GM21515 (cell line): ENCODE measurements at regions not wholly inside any gene's neighbourhood (a gene's known extent, or its start where the extent isn't known, plus 50 kb on each side); places are given as distances from the start of the nearest gene placed in this dataset.

Experiments
- ATAC-seq: cut with Tn5 transposase; IDR thresholded peaks from one replicate; pipeline ENCODE4 v1.9.1; 2021; ENCODE audit not compliant: unreplicated experiment

GRCh38 chr15:47516558-47516957 is 200.7 kb upstream of the SEMA6D start:
- no peak for ATAC-seq

GRCh38 chr15:47516972-47517371 is 200.3 kb upstream of the SEMA6D start:
- no peak for ATAC-seq

- ATAC-seq, result no peak
Measured at GRCh38 chr15:47517737-47518136, 199.6 kb upstream of the SEMA6D start.

- no peak for ATAC-seq
Measured at GRCh38 chr15:47523681-47524475, 193.4 kb upstream of the SEMA6D start.

GRCh38 chr15:47529241-47529640 is 188.1 kb upstream of the SEMA6D start:
- ATAC-seq, result no peak

- ATAC-seq, result no peak
Measured at GRCh38 chr15:47534673-47535072, 182.6 kb upstream of the SEMA6D start.

- no peak for ATAC-seq
Measured at GRCh38 chr15:47541562-47541961, 175.7 kb upstream of the SEMA6D start.

GRCh38 chr15:47542312-47542989 is 174.9 kb upstream of the SEMA6D start:
- ATAC-seq, result no peak

GRCh38 chr15:47548231-47548630 is 169.1 kb upstream of the SEMA6D start:
- ATAC-seq, result no peak

- no peak for ATAC-seq
Measured at GRCh38 chr15:47548986-47549385, 168.3 kb upstream of the SEMA6D start.

- ATAC-seq, result no peak
Measured at GRCh38 chr15:47551079-47551478, 166.2 kb upstream of the SEMA6D start.

GRCh38 chr15:47551546-47551945 is 165.8 kb upstream of the SEMA6D start:
- no peak for ATAC-seq

- ATAC-seq, result no peak
Measured at GRCh38 chr15:47552978-47553608, 164.2 kb upstream of the SEMA6D start.

- no peak for ATAC-seq
Measured at GRCh38 chr15:47553947-47554346, 163.4 kb upstream of the SEMA6D start.

- no peak for ATAC-seq
Measured at GRCh38 chr15:47561102-47561501, 156.2 kb upstream of the SEMA6D start.

GRCh38 chr15:47565949-47566348 is 151.4 kb upstream of the SEMA6D start:
- no peak for ATAC-seq

- ATAC-seq, result no peak
Measured at GRCh38 chr15:47566610-47567009, 150.7 kb upstream of the SEMA6D start.

- ATAC-seq, result no peak
Measured at GRCh38 chr15:47568030-47568429, 149.3 kb upstream of the SEMA6D start.

- no peak for ATAC-seq
Measured at GRCh38 chr15:47570044-47570443, 147.3 kb upstream of the SEMA6D start.

- ATAC-seq, result no peak
Measured at GRCh38 chr15:47570451-47570850, 146.9 kb upstream of the SEMA6D start.

GRCh38 chr15:47570881-47571640 is 146.2 kb upstream of the SEMA6D start:
- ATAC-seq, result no peak
